KMS-11 (cell line): ENCODE measurements at regions not wholly inside any gene's neighbourhood (a gene's known extent, or its start where the extent isn't known, plus 50 kb on each side); places are given as distances from the start of the nearest gene placed in this dataset.

Experiments used
- H2AFZ ChIP-seq: fragments of 200-600 bp; sonication (generic); 2 replicates; pipeline ENCODE4 v1.6.1; 2016; ENCODE audit warnings: antibody characterized with exemption, mixed run types, low read depth
- H3K27ac ChIP-seq: fragments of 200-600 bp; sonication (generic); 2 replicates; pipeline ENCODE4 v1.6.1; 2016; ENCODE audit warnings: mild to moderate bottlenecking, mixed run types
- H3K27me3 ChIP-seq: fragments of 200-600 bp; sonication (generic); 2 replicates; pipeline ENCODE4 v1.6.1; 2017; ENCODE audit warnings: mild to moderate bottlenecking, low read depth, mixed run types, moderate library complexity; ENCODE audit not compliant: insufficient read depth
- H3K36me3 ChIP-seq: fragments of 200-600 bp; sonication (generic); 2 replicates; pipeline ENCODE4 v1.6.1; 2017; ENCODE audit warnings: mild to moderate bottlenecking, mixed run types; ENCODE audit not compliant: insufficient read depth
- H3K4me1 ChIP-seq: fragments of 200-600 bp; sonication (generic); 2 replicates; pipeline ENCODE4 v1.6.1; 2016; ENCODE audit warnings: mild to moderate bottlenecking, low read depth, mixed run types; ENCODE audit not compliant: poor library complexity, severe bottlenecking
- H3K4me2 ChIP-seq: fragments of 200-600 bp; sonication (generic); 2 replicates; pipeline ENCODE4 v1.7.0; 2016; ENCODE audit warnings: mild to moderate bottlenecking, mixed run types
- H3K4me3 ChIP-seq: fragments of 200-600 bp; sonication (generic); IDR thresholded peaks from 2 replicates; pipeline ENCODE4 v1.6.1; 2017; ENCODE audit warnings: low read depth, low read length, mixed read lengths; ENCODE audit not compliant: insufficient read depth
- H3K79me2 ChIP-seq: fragments of 200-600 bp; sonication (generic); 2 replicates; pipeline ENCODE4 v1.6.1; 2016; ENCODE audit warnings: low read depth, mixed run types; ENCODE audit not compliant: insufficient read depth
- H3K9ac ChIP-seq: fragments of 200-600 bp; sonication (generic); 2 replicates; pipeline ENCODE4 v1.6.1; 2016; ENCODE audit warnings: mild to moderate bottlenecking, mixed run types
- H4K20me1 ChIP-seq: fragments of 200-600 bp; sonication (generic); 2 replicates; pipeline ENCODE4 v1.6.1; 2016; ENCODE audit warnings: mild to moderate bottlenecking, mixed run types; ENCODE audit not compliant: insufficient read depth
- CTCF ChIP-seq: fragments of 200-600 bp; sonication (generic); conservative IDR thresholded peaks from 2 replicates; pipeline ENCODE4 v1.6.1; 2017; ENCODE audit warnings: low read depth, mild to moderate bottlenecking, antibody characterized with exemption, low read length, moderate library complexity, mixed read lengths

- Histone ChIP-seq H2AFZ (no peak overlapping the region), H4K20me1 (no peaks in the 10 kb centered on the region), H3K27me3 (no peaks in the 10 kb centered on the region), H3K4me1 (no peaks in the 10 kb centered on the region), H3K36me3 (no peaks in the 10 kb centered on the region), H3K4me2 (no peak overlapping the region), H3K4me3 (no peak overlapping the region), H3K79me2 (no peaks in the 10 kb centered on the region), H3K9ac (no peak overlapping the region), H3K27ac (no peak overlapping the region)
- no peak for TF ChIP-seq CTCF
Measured at GRCh38 chr6:101303495-101303894, 90.0 kb upstream of the GRIK2 start.

GRCh38 chr6:101312652-101313051, 80.9 kb upstream of the GRIK2 start:
- no peak for TF ChIP-seq CTCF
- Histone ChIP-seq H4K20me1 (no peaks in the 10 kb centered on the region), H3K27me3 (no peaks in the 10 kb centered on the region), H3K36me3 (no peaks in the 10 kb centered on the region), H3K9ac (no peak overlapping the region), H3K27ac (no peak overlapping the region), H2AFZ (no peak overlapping the region), H3K4me1 (no peaks in the 10 kb centered on the region), H3K4me3 (no peak overlapping the region), H3K4me2 (no peak overlapping the region), H3K79me2 (no peaks in the 10 kb centered on the region)

DNA sequence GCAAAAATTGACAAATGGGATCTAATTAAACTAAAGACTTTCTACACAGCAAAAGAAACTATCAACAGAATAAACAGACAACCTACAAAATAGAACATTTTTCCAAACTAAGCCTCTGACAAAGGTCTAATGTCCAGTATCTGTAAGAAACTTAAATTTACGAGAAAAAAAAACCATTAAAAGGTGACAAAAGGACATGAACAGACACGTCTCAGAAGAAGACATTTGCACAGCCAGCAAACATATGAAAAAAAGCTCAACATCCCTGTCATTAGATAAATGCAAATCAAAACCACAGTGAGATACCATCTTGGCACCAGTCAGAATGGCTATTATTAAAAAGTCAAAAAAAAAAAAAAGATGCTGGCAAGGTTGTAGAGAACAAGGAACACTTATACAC, 70.6 kb upstream of the GRIK2 start:
- no peaks in the 10 kb centered on the region for H3K4me1 ChIP-seq
- H4K20me1 ChIP-seq: no peaks in the 10 kb centered on the region
- H3K36me3 ChIP-seq: no peaks in the 10 kb centered on the region
- no peaks in the 10 kb centered on the region for H3K27me3 ChIP-seq
- TF ChIP-seq CTCF: no peak
- no peak overlapping the region for H3K27ac ChIP-seq
- H3K4me2 ChIP-seq: no peak overlapping the region
- H3K9ac ChIP-seq: no peak overlapping the region
- no peak overlapping the region for H2AFZ ChIP-seq
- H3K4me3 ChIP-seq: no peak overlapping the region
- H3K79me2 ChIP-seq: no peaks in the 10 kb centered on the region

DNA sequence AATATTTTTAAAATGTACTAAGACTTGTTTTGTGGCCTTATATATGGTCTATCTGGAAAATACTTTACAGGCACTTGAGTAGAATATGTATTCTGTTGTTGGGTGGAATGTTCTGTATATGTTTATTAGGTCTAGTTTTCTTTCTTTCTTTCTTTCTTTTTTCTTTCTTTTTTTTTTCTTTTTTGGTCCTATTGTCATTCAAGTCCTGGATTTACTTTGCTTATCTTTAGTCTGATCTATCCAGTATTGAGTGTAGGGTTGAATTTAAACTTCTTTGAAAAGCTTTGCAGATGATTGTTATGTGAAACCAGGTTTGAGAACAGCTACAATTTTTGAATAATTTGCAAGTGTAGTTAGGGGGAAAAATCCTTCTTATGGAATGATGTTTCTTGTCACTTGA, 67.1 kb upstream of the GRIK2 start:
- Histone ChIP-seq H3K36me3 (no peaks in the 10 kb centered on the region), H3K4me1 (no peaks in the 10 kb centered on the region), H3K9ac (no peak overlapping the region), H2AFZ (no peak overlapping the region), H3K27me3 (no peaks in the 10 kb centered on the region), H3K79me2 (no peaks in the 10 kb centered on the region), H3K4me2 (no peak overlapping the region), H4K20me1 (no peaks in the 10 kb centered on the region), H3K4me3 (no peak overlapping the region), H3K27ac (no peak overlapping the region)
- no peak for TF ChIP-seq CTCF

DNA sequence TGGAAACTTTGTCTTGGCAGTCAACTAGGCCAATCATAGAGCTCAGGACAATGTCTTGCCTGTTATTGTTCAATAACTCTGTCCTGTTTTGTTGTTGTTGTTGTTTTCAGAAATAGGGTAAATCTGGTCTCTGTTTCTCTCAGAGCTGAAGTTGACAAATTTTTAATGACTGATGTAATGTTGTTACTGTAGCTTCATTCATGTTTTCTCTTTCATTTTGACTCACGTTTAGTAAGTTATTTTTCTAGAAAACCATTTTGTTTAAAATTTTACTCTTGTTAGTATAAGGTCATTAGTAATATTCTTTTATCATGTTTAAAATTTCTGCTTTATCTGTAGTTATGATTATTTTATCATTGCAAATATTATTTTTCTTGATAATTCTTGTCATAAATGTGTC, 51.6 kb upstream of the GRIK2 start:
- Histone ChIP-seq H3K9ac (no peak overlapping the region), H3K79me2 (no peaks in the 10 kb centered on the region), H3K27me3 (no peaks in the 10 kb centered on the region), H4K20me1 (no peaks in the 10 kb centered on the region), H3K27ac (no peak overlapping the region), H3K4me2 (no peak overlapping the region), H3K4me3 (no peak overlapping the region), H3K36me3 (no peaks in the 10 kb centered on the region), H2AFZ (no peak overlapping the region), H3K4me1 (no peaks in the 10 kb centered on the region)
- no peak for TF ChIP-seq CTCF
